ENCODE measurements at regions not wholly inside any gene's neighbourhood (a gene's known extent, or its start where the extent isn't known, plus 50 kb on each side); places are given as distances from the start of the nearest gene placed in this dataset.

DNA sequence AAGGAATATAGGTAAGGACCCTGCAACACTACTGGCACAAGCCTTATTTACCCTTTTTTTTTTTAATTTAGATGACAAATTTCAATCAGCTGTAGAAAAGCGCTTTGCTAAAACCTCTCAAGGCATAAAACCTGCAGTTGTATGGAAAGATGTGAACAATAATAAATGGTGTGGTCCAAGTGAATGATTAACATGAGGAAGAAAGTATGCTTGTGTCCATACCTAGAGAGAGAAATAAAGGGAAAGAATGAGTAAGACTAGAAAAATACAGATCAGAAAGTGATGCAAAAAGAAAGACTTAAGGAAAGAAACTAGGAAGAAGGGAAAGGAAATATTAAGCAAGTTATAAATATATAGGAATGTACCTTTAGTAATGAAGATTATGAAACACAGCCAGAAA lies 119.2 kb upstream of the SCN7A start:
- no peaks in the 10 kb centered on the region for H3K36me3 ChIP-seq (ENCODE audit: control insufficient read depth in 4 of 4, insufficient read depth in 4 of 4, low read length in 4 of 4)
- WGBS, 2 donors, result 92 to 95% methylated on average over 1 of the region's 1 CpG
- no peak overlapping the region for H3K9ac ChIP-seq (ENCODE audit: insufficient read depth in 1 of 2, low read length in 2 of 2)
- no peak for TF ChIP-seq CTCF (IDR thresholded peaks at IDR 0.05; ENCODE audit: control extremely low read depth, extremely low read depth)
- peaks cover 0 to 4% (median 0%) of the 10 kb centered on the region in 5 donors for H3K4me1 ChIP-seq (ENCODE audit: control insufficient read depth in 5 of 5, insufficient read depth in 5 of 5, low read length in 5 of 5)
- H3K27ac ChIP-seq (ENCODE audit: low read depth in 1 of 2, low read length in 1 of 2), result no peak overlapping the region
- H3K9me3 ChIP-seq (ENCODE audit: control insufficient read depth in 4 of 4, insufficient read depth in 3 of 4, low read length in 3 of 4), result peaks cover 0 to 2% (median under 1%) of the 10 kb centered on the region in 4 donors
- H3K27me3 ChIP-seq (ENCODE audit: control insufficient read depth in 3 of 3, insufficient read depth in 3 of 3, low read length in 2 of 3), result no peaks in the 10 kb centered on the region
- H3K4me3 ChIP-seq, result no peak overlapping the region
- ATAC-seq (ENCODE audit: insufficient read depth, low FRiP score) (no peak), DNase-seq (no peak)

DNA sequence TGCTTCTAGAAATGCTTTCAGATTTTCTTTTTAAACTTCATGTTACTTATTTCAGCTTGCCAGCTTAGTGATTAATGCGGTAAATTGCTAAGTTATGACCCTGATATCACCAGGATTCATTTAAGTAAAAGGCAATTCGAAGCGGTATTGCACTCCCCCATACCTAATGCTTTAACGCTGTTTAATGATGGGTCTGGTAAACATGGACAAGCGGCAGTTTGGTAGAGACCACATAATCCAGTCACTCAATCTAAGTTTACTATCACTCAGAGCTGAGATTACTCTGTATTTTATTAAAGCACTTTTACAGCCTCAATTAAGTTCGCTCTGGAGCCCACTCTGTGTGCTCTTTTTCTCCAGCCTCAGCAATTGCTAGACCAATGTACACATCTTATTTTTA lies 118.2 kb upstream of the SCN7A start:
- no peak overlapping the region for H3K4me3 ChIP-seq
- no peak overlapping the region for H3K9ac ChIP-seq (ENCODE audit: insufficient read depth in 1 of 2, low read length in 2 of 2)
- no peaks in the 10 kb centered on the region for H3K36me3 ChIP-seq (ENCODE audit: control insufficient read depth in 4 of 4, insufficient read depth in 4 of 4, low read length in 4 of 4)
- 91 to 96% methylated on average over 6 of the region's 6 CpGs for WGBS, 2 donors
- peaks cover 0 to 4% (median 0%) of the 10 kb centered on the region in 5 donors for H3K4me1 ChIP-seq (ENCODE audit: control insufficient read depth in 5 of 5, insufficient read depth in 5 of 5, low read length in 5 of 5)
- H3K9me3 ChIP-seq (ENCODE audit: control insufficient read depth in 4 of 4, insufficient read depth in 3 of 4, low read length in 3 of 4), result peaks cover 0 to 2% (median 0%) of the 10 kb centered on the region in 4 donors
- no peak overlapping the region for H3K27ac ChIP-seq (ENCODE audit: low read depth in 1 of 2, low read length in 1 of 2)
- no peak for DNase-seq
- no peaks in the 10 kb centered on the region for H3K27me3 ChIP-seq (ENCODE audit: control insufficient read depth in 3 of 3, insufficient read depth in 3 of 3, low read length in 2 of 3)
- no peak for ATAC-seq (ENCODE audit: insufficient read depth, low FRiP score)
- no peak for TF ChIP-seq CTCF (IDR thresholded peaks at IDR 0.05; ENCODE audit: control extremely low read depth, extremely low read depth)

- Histone ChIP-seq H3K36me3 (ENCODE audit: control insufficient read depth in 4 of 4, insufficient read depth in 4 of 4, low read length in 4 of 4) (no peaks in the 10 kb centered on the region), H3K9ac (ENCODE audit: insufficient read depth in 1 of 2, low read length in 2 of 2) (no peak overlapping the region), H3K4me1 (ENCODE audit: control insufficient read depth in 5 of 5, insufficient read depth in 5 of 5, low read length in 5 of 5) (peaks cover 0 to 4% (median 0%) of the 10 kb centered on the region in 5 donors), H3K4me3 (no peak overlapping the region), H3K27me3 (ENCODE audit: control insufficient read depth in 3 of 3, insufficient read depth in 3 of 3, low read length in 2 of 3) (no peaks in the 10 kb centered on the region), H3K9me3 (ENCODE audit: control insufficient read depth in 4 of 4, insufficient read depth in 3 of 4, low read length in 3 of 4) (peaks cover 0 to 2% (median 0%) of the 10 kb centered on the region in 4 donors), H3K27ac (ENCODE audit: low read depth in 1 of 2, low read length in 1 of 2) (no peak overlapping the region)
- TF ChIP-seq CTCF (IDR thresholded peaks at IDR 0.05; ENCODE audit: control extremely low read depth, extremely low read depth), result no peak
- 44 to 68% methylated on average over 5 of the region's 5 CpGs for WGBS, 2 donors
- ATAC-seq (ENCODE audit: insufficient read depth, low FRiP score) (no peak), DNase-seq (no peak)
Measured at GRCh38 chr2:166610913-166611305, 116.9 kb upstream of the SCN7A start.

Measured in lung (tissue), 11 donors.